OCI-LY1 (cell line): ENCODE measurements at regions not wholly inside any gene's neighbourhood (a gene's known extent, or its start where the extent isn't known, plus 50 kb on each side); places are given as distances from the start of the nearest gene placed in this dataset.

Source experiments
- H2AFZ ChIP-seq: fragments of 200-600 bp; sonication (generic), shearing (Covaris generic); 2 replicates; pipeline ENCODE4 v1.6.0; 2014; ENCODE audit warnings: antibody characterized with exemption, mild to moderate bottlenecking, low read length
- H3F3A ChIP-seq: fragments of 200-600 bp; sonication (generic), shearing (Covaris generic); 2 replicates; pipeline ENCODE4 v1.6.0; 2014; ENCODE audit warnings: mild to moderate bottlenecking, antibody characterized with exemption, low read length, moderate library complexity; ENCODE audit not compliant: insufficient read depth
- H3K27ac ChIP-seq: fragments of 200-600 bp; sonication (generic); 2 replicates; pipeline ENCODE4 v1.5.1; 2014; ENCODE audit warnings: low read length, mixed run types, mild to moderate bottlenecking, low read depth; ENCODE audit not compliant: poor library complexity, severe bottlenecking
- H3K27me3 ChIP-seq: fragments of 200-600 bp; sonication (generic); 2 replicates; pipeline ENCODE4 v1.6.0; 2014; ENCODE audit warnings: antibody characterized with exemption, mild to moderate bottlenecking, low read length, moderate library complexity; ENCODE audit not compliant: insufficient read depth
- H3K36me3 ChIP-seq: fragments of 200-600 bp; sonication (generic); 2 replicates; pipeline ENCODE4 v1.6.1; 2014; ENCODE audit warnings: mild to moderate bottlenecking, antibody characterized with exemption, low read length, moderate library complexity, mixed read lengths; ENCODE audit not compliant: insufficient read depth
- H3K4me1 ChIP-seq: fragments of 200-600 bp; sonication (generic); 2 replicates; pipeline ENCODE4 v1.5.1; 2014; ENCODE audit warnings: mild to moderate bottlenecking, low read length, moderate library complexity; ENCODE audit not compliant: insufficient read depth, severe bottlenecking
- H3K4me2 ChIP-seq: fragments of 200-600 bp; sonication (generic), shearing (Covaris generic); 2 replicates; pipeline ENCODE4 v1.6.1; 2014; ENCODE audit warnings: low read length
- H3K4me3 ChIP-seq: fragments of 200-600 bp; sonication (generic); 2 replicates; pipeline ENCODE4 v1.5.1; 2014; ENCODE audit warnings: low read length, low read depth, mild to moderate bottlenecking, mixed read lengths; ENCODE audit not compliant: poor library complexity, severe bottlenecking
- H3K79me2 ChIP-seq: fragments of 200-600 bp; shearing (Covaris generic); 2 replicates; pipeline ENCODE4 v1.6.1; 2016; ENCODE audit warnings: mixed run types, low read length, mixed read lengths; ENCODE audit not compliant: insufficient read depth
- H3K9ac ChIP-seq: fragments of 200-600 bp; sonication (generic), shearing (Covaris generic); 2 replicates; pipeline ENCODE4 v1.6.1; 2014; ENCODE audit warnings: mild to moderate bottlenecking, low read length, mixed read lengths
- H3K9me2 ChIP-seq: fragments of 200-600 bp; sonication (generic), shearing (Covaris generic); 2 replicates; pipeline ENCODE4 v1.6.1; 2014; ENCODE audit warnings: low read depth, mild to moderate bottlenecking, low read length, mixed read lengths
- H3K9me3 ChIP-seq: fragments of 200-600 bp; shearing (Covaris generic); 2 replicates; pipeline ENCODE4 v1.6.1; 2014; ENCODE audit warnings: low read length, mixed read lengths
- H4K20me1 ChIP-seq: fragments of 200-600 bp; sonication (generic), shearing (Covaris generic); 2 replicates; pipeline ENCODE4 v1.6.0; 2016; ENCODE audit warnings: mild to moderate bottlenecking, low read length; ENCODE audit not compliant: insufficient read depth
- CTCF ChIP-seq: fragments of 200-600 bp; sonication (generic), shearing (Covaris generic); IDR thresholded peaks from 2 replicates; pipeline ENCODE4 v1.5.1; 2017; ENCODE audit warnings: mild to moderate bottlenecking, antibody characterized with exemption, low read length, moderate library complexity, mixed read lengths
- EZH2 ChIP-seq: fragments of 200-600 bp; sonication (generic), shearing (Covaris generic); IDR thresholded peaks from 2 replicates; pipeline ENCODE4 v1.8.0; 2017; ENCODE audit warnings: borderline replicate concordance, mixed run types, mild to moderate bottlenecking, antibody characterized with exemption, low read length, moderate library complexity, mixed read lengths

- TF ChIP-seq EZH2 (no peak), CTCF (no peak)
- Histone ChIP-seq H3F3A (no peaks in the 10 kb centered on the region), H4K20me1 (no peaks in the 10 kb centered on the region), H3K9me3 (no peaks in the 10 kb centered on the region), H3K36me3 (no peaks in the 10 kb centered on the region), H3K27me3 (no peaks in the 10 kb centered on the region), H3K4me1 (no peaks in the 10 kb centered on the region), H3K9ac (no peak overlapping the region), H3K27ac (no peak overlapping the region), H2AFZ (no peak overlapping the region), H3K4me3 (no peak overlapping the region), H3K4me2 (no peak overlapping the region), H3K9me2 (no peaks in the 10 kb centered on the region), H3K79me2 (no peaks in the 10 kb centered on the region)
These were observed 223.9 kb upstream of the TPM1 start for GRCh38 chr15:62818691-62819090.

- Histone ChIP-seq H2AFZ (no peak overlapping the region), H3K79me2 (no peaks in the 10 kb centered on the region), H3K27ac (no peak overlapping the region), H3K4me3 (no peak overlapping the region), H3F3A (no peaks in the 10 kb centered on the region), H3K9me2 (no peaks in the 10 kb centered on the region), H4K20me1 (no peaks in the 10 kb centered on the region), H3K4me1 (no peaks in the 10 kb centered on the region), H3K4me2 (no peak overlapping the region), H3K9ac (no peak overlapping the region), H3K9me3 (no peaks in the 10 kb centered on the region), H3K36me3 (no peaks in the 10 kb centered on the region), H3K27me3 (no peaks in the 10 kb centered on the region)
- TF ChIP-seq CTCF (no peak), EZH2 (no peak)
These were observed 221.0 kb upstream of the TPM1 start for GRCh38 chr15:62821384-62822131.

GRCh38 chr15:62822228-62822627 lies 220.3 kb upstream of the TPM1 start:
- H3F3A ChIP-seq, result no peaks in the 10 kb centered on the region
- H2AFZ ChIP-seq, result no peak overlapping the region
- no peaks in the 10 kb centered on the region for H3K9me3 ChIP-seq
- no peaks in the 10 kb centered on the region for H3K27me3 ChIP-seq
- H3K4me2 ChIP-seq, result no peak overlapping the region
- H3K27ac ChIP-seq, result no peak overlapping the region
- no peaks in the 10 kb centered on the region for H3K4me1 ChIP-seq
- no peaks in the 10 kb centered on the region for H3K9me2 ChIP-seq
- H3K36me3 ChIP-seq, result no peaks in the 10 kb centered on the region
- no peak for TF ChIP-seq EZH2
- TF ChIP-seq CTCF, result no peak
- H3K79me2 ChIP-seq, result no peaks in the 10 kb centered on the region
- no peaks in the 10 kb centered on the region for H4K20me1 ChIP-seq
- no peak overlapping the region for H3K9ac ChIP-seq
- H3K4me3 ChIP-seq, result no peak overlapping the region
